Urothelium cell line (cell line): ENCODE measurements at regions not wholly inside any gene's neighbourhood (a gene's known extent, or its start where the extent isn't known, plus 50 kb on each side); places are given as distances from the start of the nearest gene placed in this dataset.
A peak's percentile ranks its signal among the peaks of the same experiment; 100 is the strongest.

Experiments used
- DNase-seq: peaks from one replicate; pipeline ENCODE4 v3.0.0; 2011; ENCODE audit warnings: low spot score, mixed read lengths
- FAIRE-seq: peaks from 2 replicates; lab custom pipeline; 2011; peaks lifted over from hg19 to GRCh38; lab: Jason Lieb, UNC

DNA sequence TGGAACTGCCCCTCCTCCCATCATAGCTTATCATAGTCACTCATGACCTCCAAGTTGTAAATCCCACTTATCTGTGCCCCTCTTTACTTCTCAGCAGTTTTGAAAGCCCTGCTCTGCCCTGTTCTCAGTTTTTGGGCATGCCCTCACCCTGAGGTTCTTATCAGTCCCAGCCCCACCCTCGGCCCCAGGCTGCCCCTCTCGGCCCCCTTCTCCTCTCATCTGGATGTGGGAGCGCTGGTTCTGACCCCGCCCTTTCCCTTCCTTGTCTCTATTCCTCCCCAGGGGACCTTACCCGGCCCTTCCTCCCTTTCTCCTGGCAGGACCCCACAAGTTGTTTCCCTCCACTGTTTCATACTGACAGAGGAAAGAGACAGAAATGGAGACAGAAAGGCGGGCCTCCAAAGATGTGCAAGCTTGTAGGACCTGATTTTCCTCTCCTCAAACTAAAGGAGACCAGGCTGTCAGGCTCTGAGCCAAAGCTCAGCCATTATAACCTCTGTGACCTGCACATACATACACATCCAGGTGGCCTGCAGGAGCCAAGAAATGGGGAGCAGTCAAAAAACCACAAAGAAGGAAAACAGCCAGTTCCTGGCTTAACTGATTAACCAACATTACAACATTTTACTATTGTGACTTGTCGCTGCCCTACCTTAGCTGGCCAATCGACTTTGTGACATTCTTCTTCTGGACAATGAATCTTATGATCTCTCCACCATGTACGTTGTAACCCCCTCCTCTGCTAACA, 171.0 kb upstream of the HS6ST1 start:
- FAIRE-seq (no peak), DNase-seq (no peak)

DNA sequence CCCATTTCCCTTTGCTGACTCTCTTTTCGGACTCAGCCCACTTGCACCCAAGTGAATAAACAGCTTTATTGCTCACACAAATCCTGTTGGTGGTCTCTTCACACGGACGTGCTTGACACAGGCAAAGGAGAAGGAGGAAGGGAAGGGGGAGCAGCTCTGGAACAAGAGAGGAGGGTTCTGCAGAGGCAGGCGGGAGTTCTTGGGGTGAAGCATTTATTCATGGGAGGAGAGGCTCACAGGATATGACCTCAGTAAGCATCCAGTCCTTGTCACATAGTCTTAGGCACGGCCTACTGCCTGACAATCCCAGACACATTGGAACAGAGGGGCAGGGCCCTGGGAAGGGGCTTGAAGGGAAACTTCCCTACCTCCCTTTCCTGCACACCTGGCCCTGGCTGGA, 171.7 kb upstream of the HS6ST1 start:
- FAIRE-seq, result no peak
- DNase-seq, result no peak

GRCh38 chr2:128490881-128491691, 172.4 kb upstream of the HS6ST1 start:
- FAIRE-seq (peak; percentile 20), DNase-seq (no peak)

DNA sequence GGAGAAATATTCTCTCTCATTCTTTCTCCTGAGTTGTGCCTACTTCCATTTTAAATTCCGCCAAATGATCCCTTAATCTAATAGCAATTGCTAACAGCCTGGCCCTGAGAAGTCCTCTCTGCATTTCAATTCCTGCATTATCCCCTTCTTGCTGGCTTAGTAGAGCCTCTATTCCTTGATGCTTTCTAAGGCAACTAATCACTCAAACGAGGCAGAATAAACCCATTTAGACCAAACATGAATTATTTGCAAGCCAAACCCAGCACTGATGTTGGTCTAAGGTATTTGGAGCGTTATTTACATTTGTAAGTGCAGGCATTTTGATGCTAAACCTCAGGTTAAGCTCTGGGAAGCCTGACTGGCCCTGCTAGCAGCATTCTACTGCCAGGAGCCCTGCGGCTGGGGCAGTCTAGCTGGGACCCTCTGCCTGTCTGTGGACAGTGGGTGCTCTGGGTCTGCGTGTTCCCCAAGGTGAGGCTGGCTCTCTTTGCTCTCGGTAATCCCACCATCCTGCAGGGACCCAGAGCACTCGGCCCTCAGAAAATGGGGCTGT, 173.1 kb upstream of the HS6ST1 start:
- DNase-seq (no peak), FAIRE-seq (no peak)

- DNase-seq (no peak), FAIRE-seq (no peak)
Measured at GRCh38 chr2:128492966-128493811, 174.5 kb upstream of the HS6ST1 start.

DNA sequence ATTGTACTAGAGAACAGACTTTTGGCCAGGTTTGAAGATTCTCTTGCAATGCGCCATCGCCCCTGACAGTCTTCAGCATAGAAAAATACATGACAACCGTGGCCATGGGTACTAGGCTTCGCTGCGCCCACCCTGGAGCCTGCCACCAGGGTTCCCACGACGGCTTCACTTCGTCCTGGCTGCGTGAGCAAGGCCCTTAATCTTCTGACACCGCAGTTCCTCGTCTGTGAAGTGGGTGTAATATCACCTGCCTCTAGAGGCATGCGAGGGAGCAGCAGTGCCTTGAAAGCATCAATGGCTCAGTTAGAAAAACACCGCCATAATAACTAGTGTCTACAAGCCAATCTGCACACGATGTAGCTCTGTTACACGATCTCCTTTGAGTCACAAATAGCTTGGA, 175.2 kb upstream of the HS6ST1 start:
- FAIRE-seq (no peak), DNase-seq (no peak)

DNA sequence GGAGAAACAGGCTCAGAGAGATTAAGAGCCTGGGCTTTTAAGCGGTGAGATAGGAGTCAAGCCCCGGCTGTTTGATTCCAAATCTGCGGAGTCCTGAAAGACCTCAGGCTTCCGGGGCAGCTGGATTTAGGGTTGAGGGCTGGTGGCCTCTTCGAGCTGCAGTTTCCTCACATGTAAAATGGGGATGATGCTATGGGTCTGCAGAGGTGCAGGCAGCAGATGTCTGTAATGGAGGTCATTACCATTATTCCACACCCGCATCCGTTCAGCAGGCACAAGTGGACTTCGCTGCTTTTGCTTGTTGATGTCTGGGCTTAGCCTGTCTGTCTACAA, 175.6 kb upstream of the HS6ST1 start:
- DNase-seq (no peak), FAIRE-seq (no peak)

DNA sequence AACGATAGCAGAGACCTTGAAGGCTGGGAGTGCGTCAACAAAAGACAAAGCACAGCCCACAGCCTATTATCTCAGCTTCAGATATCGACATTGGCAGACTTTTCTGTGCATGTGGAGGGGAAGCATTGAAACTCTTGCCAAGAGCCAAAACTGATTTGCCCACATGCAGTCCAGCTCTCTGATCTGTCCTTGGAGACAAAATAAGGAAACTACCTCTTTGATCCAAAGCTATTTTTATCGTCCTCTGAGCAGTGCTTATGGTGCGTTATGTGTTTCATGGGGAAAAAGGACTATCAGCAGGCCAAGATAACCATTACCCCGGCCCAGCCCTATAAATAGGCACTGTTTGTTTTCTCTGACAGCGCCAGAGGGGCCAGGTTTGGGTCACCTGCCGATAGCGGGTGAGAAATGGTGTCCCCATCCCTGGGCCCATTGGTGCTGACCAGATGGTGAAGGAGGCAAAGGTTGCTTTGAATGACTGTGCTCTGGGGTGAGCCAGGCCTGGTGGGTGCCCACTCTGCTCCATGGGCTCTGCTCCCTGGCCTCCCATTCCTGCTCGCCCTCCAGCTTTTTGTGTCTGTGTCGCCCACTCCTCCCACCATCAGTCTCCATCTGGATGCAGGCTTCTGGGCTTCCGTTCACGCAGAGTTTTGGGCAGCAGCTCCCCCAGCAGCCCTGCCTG, 176.1 kb upstream of the HS6ST1 start:
- FAIRE-seq (no peak), DNase-seq (no peak)

DNA sequence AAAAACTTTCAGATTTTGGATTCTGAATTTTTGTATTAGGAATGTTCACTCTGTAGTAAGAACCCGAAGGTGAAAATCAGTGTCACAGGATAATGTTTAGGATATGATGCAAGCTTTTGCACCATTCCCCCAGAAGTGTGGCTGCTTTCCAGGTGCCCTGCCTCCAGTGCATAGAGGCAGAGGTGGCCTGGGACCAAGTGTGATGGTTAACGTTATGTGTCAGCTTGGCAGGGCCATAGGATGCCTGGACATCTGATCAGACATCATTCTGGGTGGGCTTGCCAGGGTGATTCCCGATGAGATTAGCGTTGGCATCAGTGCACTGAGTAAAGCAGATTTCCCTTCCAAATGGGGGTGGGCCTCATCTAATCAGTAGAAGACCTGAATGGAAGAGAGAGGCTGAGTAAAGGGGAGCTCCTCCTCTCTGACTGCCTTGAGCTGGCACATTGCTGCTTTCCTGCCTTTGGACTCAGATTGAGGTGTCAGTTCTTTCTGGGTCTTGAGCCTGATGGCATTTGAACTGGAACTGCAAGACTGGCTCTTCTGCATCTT, 177.4 kb upstream of the HS6ST1 start:
- no peak for FAIRE-seq

DNA sequence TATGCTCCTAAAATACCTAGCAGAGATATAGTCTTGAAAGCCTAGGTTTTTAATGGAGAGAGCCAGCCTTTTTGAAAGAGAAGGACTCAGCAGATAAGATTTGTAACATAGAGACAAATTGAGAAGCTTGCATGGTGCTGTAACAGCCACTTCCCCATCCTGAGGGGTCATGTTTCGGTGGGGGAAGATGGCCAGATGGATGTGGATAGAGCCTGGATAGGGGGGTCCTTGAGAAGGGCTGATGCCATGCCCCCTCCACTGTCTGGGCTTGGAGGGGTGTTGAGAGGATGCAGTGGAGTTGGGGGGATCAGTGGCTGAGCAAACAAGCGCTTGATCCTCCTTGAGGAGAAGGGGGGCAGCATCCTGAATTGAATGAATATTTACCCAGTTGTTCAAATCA, 178.0 kb upstream of the HS6ST1 start:
- DNase-seq (no peak), FAIRE-seq (no peak)

More for the DNA sequence above, 177.4 kb upstream of the HS6ST1 start:
- DNase-seq, result no peak

- FAIRE-seq, result no peak
- no peak for DNase-seq
Measured at GRCh38 chr2:128497461-128497860, 178.8 kb upstream of the HS6ST1 start.

DNA sequence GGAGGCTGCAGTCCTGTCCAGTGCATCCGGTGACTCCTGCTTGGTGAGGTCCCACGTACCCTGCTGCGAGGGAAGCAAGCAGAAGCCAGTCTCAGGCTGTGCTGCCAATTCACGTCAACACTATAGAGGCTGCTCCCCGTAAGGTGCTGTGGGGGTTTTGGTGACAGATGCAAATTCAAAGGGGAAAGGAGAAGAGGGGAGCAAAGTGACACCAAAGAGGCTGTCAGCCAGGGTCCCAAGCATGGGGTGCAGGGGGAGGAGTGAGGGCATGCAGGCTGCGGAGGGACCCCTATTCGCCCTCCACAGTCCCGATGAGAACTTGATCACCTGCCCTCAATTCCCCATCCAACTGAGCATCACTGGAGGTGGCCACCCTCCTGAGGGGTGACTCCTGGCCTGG, 179.4 kb upstream of the HS6ST1 start:
- no peak for DNase-seq
- no peak for FAIRE-seq

DNA sequence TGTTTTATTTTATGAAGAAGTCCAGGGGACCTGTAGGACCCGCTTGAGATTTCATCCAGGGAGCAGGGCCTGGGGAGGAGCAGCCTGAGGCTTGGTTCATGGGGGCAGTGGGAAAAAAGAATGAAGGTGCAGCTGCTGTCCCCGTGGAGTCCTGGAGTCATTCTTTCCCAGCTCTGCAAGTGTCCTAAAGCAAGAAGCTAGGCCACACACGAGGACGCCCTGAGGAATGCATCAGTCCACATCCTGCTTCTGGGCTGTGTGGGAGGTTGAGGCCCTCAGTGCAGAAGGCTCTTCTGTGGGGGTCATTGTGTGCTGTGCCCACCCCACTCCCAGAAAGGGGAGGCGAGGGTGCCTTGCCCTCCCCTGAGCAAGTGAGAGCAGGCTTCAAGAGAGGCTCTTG, 179.9 kb upstream of the HS6ST1 start:
- FAIRE-seq, result no peak
- no peak for DNase-seq

DNA sequence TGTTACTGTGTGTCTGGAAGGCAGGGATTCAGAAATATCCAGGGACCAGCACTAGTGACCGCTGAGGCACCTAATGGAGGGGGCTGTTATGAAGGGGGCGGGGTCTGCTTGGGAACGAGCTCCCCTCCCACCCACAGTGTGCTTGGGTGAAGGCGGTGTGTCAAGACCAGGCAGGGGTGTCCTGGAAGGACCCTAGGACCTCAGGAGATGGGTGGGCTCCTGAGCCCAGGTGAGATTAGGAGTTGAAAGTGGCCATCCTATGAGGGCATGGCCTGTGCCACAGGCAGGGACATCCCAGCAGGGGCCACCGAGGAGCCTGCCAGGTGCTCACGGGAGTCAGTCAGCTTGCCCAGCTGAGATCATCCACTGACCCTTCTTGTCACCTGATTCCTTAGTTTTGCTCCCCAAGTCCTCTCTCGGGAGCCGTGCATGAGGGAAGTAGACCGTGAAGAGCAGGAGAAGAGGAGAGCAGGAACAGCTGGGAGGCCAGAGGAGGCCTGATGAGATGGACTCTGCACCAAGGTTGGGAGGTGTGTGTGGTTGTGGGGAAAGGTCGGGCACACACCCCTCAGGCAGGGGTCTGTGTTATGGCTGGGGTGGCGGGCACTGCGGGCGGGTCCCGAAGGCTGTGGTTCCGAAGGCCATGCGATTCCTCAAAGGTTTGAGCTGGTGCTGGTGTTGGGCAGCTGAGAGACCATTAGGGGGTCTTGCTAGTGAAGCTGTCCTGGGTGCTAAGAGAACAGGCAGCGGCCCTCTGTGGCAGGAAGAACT, 180.9 kb upstream of the HS6ST1 start:
- FAIRE-seq, result no peak
- no peak for DNase-seq

DNA sequence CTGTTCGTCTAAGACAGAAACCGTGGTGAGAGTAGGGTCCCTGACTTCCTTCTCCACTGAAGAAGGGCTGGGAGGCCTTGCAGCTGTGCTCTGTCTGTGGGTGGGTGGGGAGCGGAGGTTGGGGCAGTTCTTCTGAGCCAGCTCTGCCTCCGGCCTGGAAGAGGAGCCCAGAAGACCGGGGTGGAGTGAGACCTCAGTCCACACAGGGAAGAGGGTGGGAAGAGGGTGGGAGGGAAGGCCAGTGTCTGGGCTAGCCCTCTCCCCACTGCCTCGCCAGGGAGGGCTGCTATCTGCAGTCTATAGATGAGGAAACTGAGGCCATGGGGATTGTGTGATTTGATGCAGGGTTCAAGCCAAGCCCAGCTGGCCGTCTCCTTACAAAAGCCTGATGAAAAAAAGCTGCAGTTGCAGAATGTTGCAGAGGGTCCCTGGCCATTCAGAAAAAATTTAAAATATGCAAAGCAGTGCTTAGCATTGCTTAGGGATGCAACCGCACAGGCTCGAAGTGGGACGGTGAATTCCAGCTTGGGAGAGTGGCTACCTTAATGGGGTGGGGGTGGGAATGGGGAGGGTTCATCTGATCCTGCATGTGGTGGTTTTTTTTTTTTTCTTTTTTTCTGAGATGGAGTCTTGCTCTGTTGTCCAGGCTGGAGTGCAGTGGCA, 181.6 kb upstream of the HS6ST1 start:
- DNase-seq, result no peak
- FAIRE-seq, result no peak

DNA sequence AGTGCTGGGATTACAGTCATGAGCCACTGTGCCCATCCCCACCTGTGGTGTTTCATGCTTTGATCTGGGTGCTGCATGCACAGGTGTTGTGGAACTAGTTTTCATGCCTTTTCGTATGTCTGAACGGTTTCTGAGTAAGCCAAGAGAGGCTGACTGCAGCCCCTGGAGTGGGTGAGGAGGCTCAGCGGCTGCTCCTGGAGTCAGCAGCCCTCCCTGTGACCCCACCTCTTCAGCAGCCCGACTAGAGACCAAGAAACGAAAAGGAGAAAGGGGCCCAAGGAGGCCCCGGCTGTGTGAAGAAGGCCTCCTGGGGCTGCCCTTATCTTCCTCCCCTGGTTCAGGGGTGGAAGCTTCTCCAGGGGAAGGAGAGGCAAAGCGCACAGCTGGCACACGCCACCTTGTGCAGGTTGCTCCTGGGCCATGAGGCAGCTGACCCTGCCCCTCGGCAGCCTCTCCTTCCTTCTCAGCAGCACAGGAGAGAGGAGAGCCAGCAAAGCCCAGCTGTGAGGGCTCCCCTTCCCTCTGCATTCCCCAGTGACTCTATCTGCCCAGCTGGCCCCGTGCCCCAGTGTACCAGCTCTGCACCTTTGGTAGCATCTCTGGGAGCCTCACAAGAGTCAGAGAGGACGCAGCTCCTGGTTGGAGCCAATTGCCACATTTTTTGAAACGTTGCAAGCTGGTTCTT, 182.5 kb upstream of the HS6ST1 start:
- DNase-seq, result no peak
- no peak for FAIRE-seq

DNA sequence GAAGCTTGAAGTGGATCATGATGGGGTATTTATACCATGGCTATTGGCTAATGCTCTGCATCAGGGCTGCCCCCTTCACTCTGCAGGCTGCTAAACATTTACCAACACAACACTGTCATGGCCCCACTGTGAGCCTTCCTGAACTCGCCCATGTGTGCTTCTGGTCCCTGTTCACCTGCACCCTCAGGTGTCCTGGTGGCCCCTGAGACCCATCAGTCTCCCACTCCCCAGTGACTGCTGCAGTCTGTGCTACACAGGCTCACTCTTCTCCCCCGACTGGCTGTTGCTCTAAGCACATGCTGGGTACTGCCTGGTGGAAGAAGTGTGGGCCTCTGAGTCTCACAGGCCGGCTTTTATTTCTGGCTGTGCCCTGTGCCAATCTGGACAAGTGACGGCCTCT, 183.0 kb upstream of the HS6ST1 start:
- no peak for DNase-seq
- FAIRE-seq, result no peak

DNA sequence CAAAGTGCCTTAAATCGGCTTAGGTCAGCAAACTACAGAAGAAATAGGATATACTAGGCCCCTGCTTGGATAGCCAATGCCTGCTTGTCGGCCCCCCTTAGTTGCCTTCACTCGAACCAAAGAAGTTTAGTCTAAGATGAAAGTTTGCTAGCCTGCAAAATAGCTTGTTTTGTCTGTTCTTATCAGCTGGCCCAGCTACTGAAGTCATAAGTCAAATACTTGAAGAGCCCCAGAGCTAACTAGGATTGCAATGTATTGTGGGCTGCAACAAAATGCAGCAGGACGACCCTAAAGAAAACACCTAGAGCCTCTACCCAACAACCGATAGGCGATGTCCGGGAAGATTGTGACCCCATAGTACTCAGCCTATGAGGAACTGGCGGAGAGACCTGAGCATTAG, 183.5 kb upstream of the HS6ST1 start:
- DNase-seq (no peak), FAIRE-seq (no peak)
